ENCODE measurements at regions not wholly inside any gene's neighbourhood (a gene's known extent, or its start where the extent isn't known, plus 50 kb on each side); places are given as distances from the start of the nearest gene placed in this dataset.

DNA sequence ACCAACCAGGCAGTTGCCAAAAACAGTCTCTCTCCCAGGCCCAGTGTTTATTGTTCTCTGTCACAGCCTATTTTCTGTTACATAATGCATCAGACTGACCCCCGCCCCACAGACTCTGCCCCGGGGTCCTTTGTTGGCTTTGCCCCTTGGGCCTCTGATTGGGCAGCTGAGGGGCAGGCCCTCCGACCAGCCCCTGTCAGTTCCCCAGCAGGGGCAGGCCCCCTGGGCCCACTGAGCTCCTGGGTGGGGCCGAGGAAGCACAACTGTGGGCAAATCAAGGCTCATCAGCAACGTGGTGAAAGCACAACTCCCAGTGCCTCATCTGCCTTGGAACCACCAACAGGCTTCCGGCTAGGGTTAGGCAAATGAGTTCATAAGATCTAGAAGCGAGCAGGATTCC, 160.1 kb upstream of the MYCN start:
- TF ChIP-seq POLR2A (IDR thresholded peaks at IDR 0.05) (no peak), CTCF (IDR thresholded peaks at IDR 0.05) (no peak)

All from Peyer's patch (tissue), 4 donors.